H7 (cell line): ENCODE measurements at regions not wholly inside any gene's neighbourhood (a gene's known extent, or its start where the extent isn't known, plus 50 kb on each side); places are given as distances from the start of the nearest gene placed in this dataset.

Experiments
- DNase-seq: peaks from one replicate; pipeline ENCODE4 v3.0.0; 2012
- H3K27me3 ChIP-seq: 2 replicates; pipeline ENCODE4 v1.6.0; 2011; ENCODE audit warnings: mild to moderate bottlenecking, low read length; ENCODE audit not compliant: control insufficient read depth, insufficient read depth
- H3K36me3 ChIP-seq: replicated peaks from 2 replicates; pipeline ENCODE4 v1.5.1; 2011; ENCODE audit warnings: low read length; ENCODE audit not compliant: control insufficient read depth, insufficient read depth
- H3K4me3 ChIP-seq: 2 replicates; pipeline ENCODE4 v1.5.1; 2011; ENCODE audit warnings: low read depth, mild to moderate bottlenecking, control low read depth, low read length, moderate library complexity; ENCODE audit not compliant: insufficient read depth

GRCh38 chr2:106607371-106607770 is 120.2 kb downstream of the CD8B2 start:
- DNase-seq: no peak
- no peaks in the 10 kb centered on the region for H3K36me3 ChIP-seq
- H3K27me3 ChIP-seq: no peaks in the 10 kb centered on the region
- no peak overlapping the region for H3K4me3 ChIP-seq

GRCh38 chr2:106609780-106610179 is 122.6 kb downstream of the CD8B2 start:
- Histone ChIP-seq H3K36me3 (no peaks in the 10 kb centered on the region), H3K27me3 (no peaks in the 10 kb centered on the region), H3K4me3 (no peak overlapping the region)
- no peak for DNase-seq

DNA sequence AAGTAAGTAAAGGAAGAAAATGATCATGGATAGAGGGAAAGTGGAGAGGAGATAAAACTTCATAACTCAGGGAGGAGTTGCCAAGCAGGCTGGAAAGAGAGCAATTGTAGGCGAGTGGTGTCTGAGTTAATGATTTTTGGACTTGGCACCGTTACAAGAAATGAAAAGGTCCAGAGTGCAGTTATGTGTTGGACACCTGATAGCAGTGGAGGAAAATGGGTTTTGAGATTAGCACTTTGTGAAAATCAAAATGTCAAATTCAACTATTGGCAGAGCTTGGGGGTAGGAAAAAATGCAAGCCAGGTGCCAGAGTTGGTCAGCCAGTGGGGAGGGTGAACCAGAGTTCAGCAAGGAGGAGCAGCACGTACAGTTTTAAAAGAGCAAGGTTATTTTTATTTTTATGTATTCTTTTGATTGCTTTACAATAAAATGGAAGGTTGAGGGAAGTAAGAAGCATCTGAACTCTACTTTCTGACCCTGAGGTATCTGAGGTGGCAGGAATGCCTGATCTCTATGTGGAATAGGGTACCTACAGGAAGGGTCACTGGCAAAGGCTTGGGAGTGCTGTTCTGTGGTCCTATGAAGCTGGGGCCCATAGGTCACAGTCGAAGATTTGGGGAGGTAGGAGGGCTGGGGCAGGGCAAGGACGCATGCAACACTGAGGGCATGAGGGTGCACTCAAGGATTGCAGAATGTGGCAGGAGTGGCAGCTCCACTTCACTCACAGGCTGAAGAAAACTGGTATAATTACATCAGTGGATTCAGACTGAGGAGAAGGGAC is 127.5 kb downstream of the CD8B2 start:
- Histone ChIP-seq H3K4me3 (no peak overlapping the region), H3K27me3 (no peaks in the 10 kb centered on the region)
- no peak for DNase-seq

DNA sequence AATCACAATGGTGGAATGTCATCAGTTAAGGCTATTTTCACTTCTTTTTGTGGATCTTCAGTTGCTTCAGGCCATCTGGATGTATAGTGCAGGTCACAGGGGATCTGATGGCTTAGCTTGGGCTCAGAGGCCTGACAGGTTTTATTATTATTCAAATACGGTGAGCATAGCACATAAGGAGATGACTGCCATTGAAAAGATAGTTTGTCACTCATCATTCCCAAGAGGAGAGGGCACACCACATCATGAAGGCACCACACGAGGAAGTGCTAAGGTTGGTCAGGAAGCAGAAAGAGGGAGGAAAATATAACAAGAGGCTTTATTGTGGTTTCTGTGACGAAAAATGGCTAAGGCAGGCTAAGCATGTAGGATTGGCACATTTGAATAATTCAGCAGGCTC is 131.4 kb downstream of the CD8B2 start:
- Histone ChIP-seq H3K4me3 (no peak overlapping the region), H3K27me3 (no peaks in the 10 kb centered on the region), H3K36me3 (no peaks in the 10 kb centered on the region)
- DNase-seq: no peak

More for the DNA sequence above, 127.5 kb downstream of the CD8B2 start:
- H3K36me3 ChIP-seq: no peaks in the 10 kb centered on the region

DNA sequence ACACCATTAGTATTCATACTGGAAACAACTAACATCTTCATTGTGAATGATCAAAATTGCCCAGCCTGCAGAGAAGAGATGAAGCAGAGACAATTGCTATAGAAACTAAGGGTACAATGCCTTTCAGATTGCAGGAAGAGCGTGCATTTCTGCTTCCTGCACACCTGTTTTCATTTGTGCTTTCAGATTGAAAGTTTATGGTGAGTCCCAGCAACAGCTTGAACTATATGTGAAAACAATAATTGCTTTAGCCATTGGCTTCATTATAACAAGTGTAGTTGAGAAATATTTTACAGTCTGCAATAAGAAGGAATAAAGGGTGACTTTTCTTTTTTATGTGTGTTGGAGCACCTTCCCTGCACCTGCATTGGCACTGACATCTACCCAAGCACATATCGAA is 136.3 kb downstream of the CD8B2 start:
- no peak for DNase-seq
- Histone ChIP-seq H3K4me3 (no peak overlapping the region), H3K27me3 (no peaks in the 10 kb centered on the region), H3K36me3 (no peaks in the 10 kb centered on the region)

DNA sequence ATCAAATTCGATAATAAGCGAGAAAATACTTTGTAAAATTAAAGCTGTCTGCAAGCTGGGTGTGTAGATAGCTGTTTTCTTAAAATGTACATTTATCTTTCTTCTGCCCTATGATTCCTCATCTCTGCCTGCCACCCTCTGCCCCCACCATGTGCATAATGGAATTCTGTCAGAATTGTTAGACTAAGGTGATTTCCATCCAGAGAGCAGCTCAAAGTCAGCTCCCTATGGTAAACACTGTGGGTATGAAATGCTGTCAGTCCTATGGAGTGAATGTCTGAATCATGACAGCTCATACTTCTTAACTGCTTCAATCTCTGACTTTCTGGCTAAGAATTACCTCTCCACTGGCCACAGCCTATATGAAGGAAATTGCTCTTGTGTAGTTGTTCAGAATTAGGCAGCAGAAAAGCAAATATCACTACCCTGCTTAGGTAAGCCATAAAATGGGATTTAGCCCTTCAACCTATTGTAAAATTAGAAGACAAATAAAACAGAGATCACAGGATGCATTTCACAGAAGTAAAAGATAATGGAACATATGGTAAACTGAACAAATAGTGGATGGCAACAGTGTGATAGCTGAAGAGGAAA is 137.7 kb downstream of the CD8B2 start:
- H3K36me3 ChIP-seq: no peaks in the 10 kb centered on the region
- no peak for DNase-seq

DNA sequence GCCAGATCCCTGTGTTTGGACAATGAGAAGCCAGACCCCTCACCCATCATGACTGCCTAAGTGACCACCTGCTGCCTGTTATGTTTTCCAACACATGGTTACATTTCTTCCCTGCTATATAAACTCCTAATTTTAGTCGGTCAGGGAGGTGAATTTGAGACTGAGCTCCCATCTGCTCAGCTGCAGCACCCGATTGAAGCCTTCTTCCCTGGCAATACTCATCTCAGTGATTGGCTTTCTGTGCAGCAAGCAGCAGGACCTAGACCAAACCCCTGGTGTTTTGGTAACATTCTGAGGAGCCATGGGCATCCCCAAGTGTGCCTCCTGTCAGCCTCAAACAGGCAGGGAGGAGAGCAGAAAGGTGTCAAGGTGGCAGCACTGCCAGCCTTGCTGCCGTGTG is 141.2 kb downstream of the CD8B2 start:
- Histone ChIP-seq H3K36me3 (no peaks in the 10 kb centered on the region), H3K4me3 (no peak overlapping the region), H3K27me3 (no peaks in the 10 kb centered on the region)
- DNase-seq: no peak

More for the DNA sequence above, 137.7 kb downstream of the CD8B2 start:
- H3K27me3 ChIP-seq: no peaks in the 10 kb centered on the region
- H3K4me3 ChIP-seq: no peak overlapping the region

- no peak for DNase-seq
- H3K36me3 ChIP-seq: no peaks in the 10 kb centered on the region
- no peak overlapping the region for H3K4me3 ChIP-seq
- no peaks in the 10 kb centered on the region for H3K27me3 ChIP-seq
Observed at GRCh38 chr2:106629981-106630380, 142.8 kb downstream of the CD8B2 start.

DNA sequence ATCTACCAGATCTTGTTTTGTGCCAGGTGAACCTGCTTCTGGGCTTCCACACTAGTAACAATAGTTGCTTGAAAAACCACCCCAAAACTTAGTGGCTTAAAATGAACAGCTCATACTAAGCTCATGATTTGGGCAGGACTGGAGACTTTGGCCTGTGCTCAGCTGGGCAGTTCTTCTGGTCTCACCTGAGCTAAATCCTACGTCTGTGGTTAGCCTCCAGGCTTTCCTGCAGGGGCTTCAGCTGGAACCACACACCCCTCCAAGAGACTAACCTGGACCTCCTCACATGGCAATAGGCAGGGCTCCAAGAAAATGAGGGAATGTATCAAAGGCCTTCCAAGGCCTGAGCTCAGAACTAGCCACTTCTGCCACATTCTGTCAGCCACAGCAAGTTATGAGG is 144.1 kb downstream of the CD8B2 start:
- no peaks in the 10 kb centered on the region for H3K27me3 ChIP-seq
- H3K36me3 ChIP-seq: no peaks in the 10 kb centered on the region
- DNase-seq: no peak
- no peak overlapping the region for H3K4me3 ChIP-seq

GRCh38 chr2:106638043-106638442 is 150.9 kb downstream of the CD8B2 start:
- no peaks in the 10 kb centered on the region for H3K27me3 ChIP-seq
- no peak overlapping the region for H3K4me3 ChIP-seq
- DNase-seq: no peak
- no peaks in the 10 kb centered on the region for H3K36me3 ChIP-seq

DNA sequence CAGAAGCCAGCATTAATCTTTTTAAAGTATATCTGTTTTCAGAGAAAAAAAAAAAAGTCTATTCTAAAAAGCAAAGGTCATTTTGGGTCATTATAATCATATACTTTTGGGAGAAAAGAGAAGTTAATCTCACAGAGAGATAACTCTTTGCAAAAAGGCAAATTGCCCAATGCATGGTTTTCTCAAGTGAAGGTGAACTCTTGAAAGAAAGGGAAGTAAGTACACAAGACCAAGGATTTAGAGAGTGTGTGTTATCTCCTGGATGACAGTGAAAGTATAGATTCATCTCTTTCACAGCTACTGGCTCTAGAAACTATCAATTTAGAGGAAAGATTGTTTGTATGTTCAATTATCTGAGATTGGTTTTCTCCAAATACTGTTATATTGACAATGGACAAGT is 151.4 kb downstream of the CD8B2 start:
- H3K4me3 ChIP-seq: no peak overlapping the region
- no peaks in the 10 kb centered on the region for H3K36me3 ChIP-seq
- no peak for DNase-seq
- no peaks in the 10 kb centered on the region for H3K27me3 ChIP-seq

DNA sequence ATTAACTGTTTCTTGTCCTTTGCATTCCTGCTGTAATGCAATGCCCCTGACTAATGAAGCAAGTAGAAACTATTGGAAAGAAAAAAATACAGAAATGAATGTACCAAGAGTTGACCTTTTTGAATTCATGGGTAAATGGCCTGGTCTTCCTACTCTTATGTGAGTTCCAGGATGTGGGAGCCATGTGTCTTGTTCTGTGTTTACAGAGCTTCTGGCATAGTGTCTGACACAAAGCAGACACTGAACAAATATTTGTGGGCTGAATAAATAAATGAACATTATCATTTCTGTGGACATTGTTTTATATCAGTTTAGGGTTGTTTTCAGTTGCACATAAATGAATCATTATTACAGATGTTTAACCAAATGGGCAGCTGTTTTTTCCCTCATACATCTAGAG is 155.5 kb downstream of the CD8B2 start:
- H3K4me3 ChIP-seq: no peak overlapping the region
- no peaks in the 10 kb centered on the region for H3K27me3 ChIP-seq
- no peaks in the 10 kb centered on the region for H3K36me3 ChIP-seq
- DNase-seq: no peak

- DNase-seq: no peak
- no peak overlapping the region for H3K4me3 ChIP-seq
- H3K36me3 ChIP-seq: no peaks in the 10 kb centered on the region
- H3K27me3 ChIP-seq: no peaks in the 10 kb centered on the region
Observed at GRCh38 chr2:106644623-106645022, 157.5 kb downstream of the CD8B2 start.

GRCh38 chr2:106646605-106647004 is 159.4 kb downstream of the CD8B2 start:
- Histone ChIP-seq H3K27me3 (no peaks in the 10 kb centered on the region), H3K4me3 (no peak overlapping the region)
- DNase-seq: no peak

DNA sequence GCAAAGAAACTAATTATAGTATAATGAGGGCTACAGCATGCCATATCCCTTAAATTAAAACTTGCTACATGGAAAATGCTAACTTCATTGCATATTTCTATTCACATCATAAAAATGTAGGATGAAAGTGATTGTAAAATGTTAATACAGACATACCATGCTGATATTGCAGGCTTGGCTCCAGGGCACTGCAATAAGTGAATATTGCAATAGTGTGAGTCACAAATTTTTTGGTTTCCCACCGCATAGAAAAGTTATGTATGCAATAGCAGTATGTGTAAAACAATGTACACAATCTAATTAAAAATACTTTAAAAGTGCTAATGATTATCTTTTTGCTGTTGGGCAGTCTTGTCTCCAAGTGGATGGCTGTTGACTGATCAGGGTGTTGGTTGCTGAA is 162.1 kb downstream of the CD8B2 start:
- no peak overlapping the region for H3K4me3 ChIP-seq
- no peak for DNase-seq
- no peaks in the 10 kb centered on the region for H3K27me3 ChIP-seq
- no peaks in the 10 kb centered on the region for H3K36me3 ChIP-seq

More at GRCh38 chr2:106646605-106647004, 159.4 kb downstream of the CD8B2 start:
- no peaks in the 10 kb centered on the region for H3K36me3 ChIP-seq
